Osteoblast (primary cell): ENCODE measurements at regions not wholly inside any gene's neighbourhood (a gene's known extent, or its start where the extent isn't known, plus 50 kb on each side); places are given as distances from the start of the nearest gene placed in this dataset.

Experiments used
- DNase-seq: peaks from one replicate; pipeline ENCODE4 v3.0.0; 2011; ENCODE audit warnings: low spot score, mixed read lengths; ENCODE audit not compliant: insufficient read length; ENCODE audit errors: missing footprints
- H2AFZ ChIP-seq: 2 replicates; pipeline ENCODE4 v1.6.0; 2011; ENCODE audit warnings: mild to moderate bottlenecking, low read length
- H3K27ac ChIP-seq: 2 replicates; pipeline ENCODE4 v1.5.1; 2011; ENCODE audit warnings: mild to moderate bottlenecking, low read depth, low read length, moderate library complexity
- H3K27me3 ChIP-seq: 2 replicates; pipeline ENCODE4 v1.6.0; 2012; ENCODE audit warnings: mild to moderate bottlenecking, control low read depth, inconsistent platforms, low read length, moderate library complexity; ENCODE audit not compliant: insufficient read depth
- H3K36me3 ChIP-seq: 2 replicates; pipeline ENCODE4 v1.5.1; 2011; ENCODE audit warnings: mild to moderate bottlenecking, low read length, control low read depth, moderate library complexity; ENCODE audit not compliant: insufficient read depth
- H3K4me1 ChIP-seq: 2 replicates; pipeline ENCODE4 v1.5.1; 2011; ENCODE audit warnings: mild to moderate bottlenecking, low read length, control low read depth, moderate library complexity; ENCODE audit not compliant: insufficient read depth
- H3K4me2 ChIP-seq: 2 replicates; pipeline ENCODE4 v1.6.0; 2011; ENCODE audit warnings: mild to moderate bottlenecking, low read length; ENCODE audit not compliant: insufficient read depth
- H3K4me3 ChIP-seq: fragments of 200-600 bp; sonication (generic); 3 replicates; pipeline ENCODE4 v1.5.1; 2012; ENCODE audit warnings: mild to moderate bottlenecking, low read length, inconsistent platforms; ENCODE audit not compliant: insufficient read depth
- H3K79me2 ChIP-seq: 2 replicates; pipeline ENCODE4 v1.6.0; 2012; ENCODE audit warnings: mild to moderate bottlenecking, low read length, control low read depth, inconsistent platforms; ENCODE audit not compliant: insufficient read depth
- H3K9me3 ChIP-seq: 2 replicates; pipeline ENCODE4 v1.5.1; 2011; ENCODE audit warnings: low read depth, low read length, control low read depth
- H4K20me1 ChIP-seq: 2 replicates; pipeline ENCODE4 v1.6.0; 2012; ENCODE audit warnings: mild to moderate bottlenecking, low read length, control low read depth; ENCODE audit not compliant: insufficient read depth
- TF ChIP-seq, protein P1 (sequence below): IDR thresholded peaks from 2 replicates; pipeline ENCODE4 v1.5.1; 2011; ENCODE audit warnings: mild to moderate bottlenecking, low read depth, low read length, moderate library complexity; ENCODE audit errors: extremely low read depth

DNA sequence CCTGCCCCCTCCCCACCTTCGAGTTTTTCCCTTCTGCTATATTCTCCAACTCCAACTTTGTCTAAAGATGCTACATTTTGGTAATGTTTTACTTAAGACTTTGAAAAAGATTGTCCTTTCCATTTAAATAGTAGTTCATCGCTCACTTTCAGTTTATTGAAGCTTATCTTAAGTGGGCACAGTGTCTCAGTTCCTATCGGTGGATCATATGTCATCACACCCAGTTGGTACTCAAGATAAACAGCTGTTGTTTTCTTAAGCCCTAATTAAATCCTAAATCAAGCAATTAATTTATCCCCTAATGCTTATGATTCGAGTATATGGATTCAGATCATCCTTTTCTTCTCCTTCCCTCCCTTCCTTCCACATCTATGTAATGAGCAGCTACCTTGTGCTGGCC, 210.7 kb downstream of the TLE3 start:
- Histone ChIP-seq H3K4me3 (no peak overlapping the region), H3K79me2 (no peaks in the 10 kb centered on the region), H3K4me1 (no peaks in the 10 kb centered on the region), H3K4me2 (no peak overlapping the region), H3K27me3 (peaks cover 47% of the 10 kb centered on the region), H2AFZ (no peak overlapping the region), H3K9me3 (peaks cover 2% of the 10 kb centered on the region), H4K20me1 (no peaks in the 10 kb centered on the region), H3K27ac (no peak overlapping the region), H3K36me3 (no peaks in the 10 kb centered on the region)
- no peak for DNase-seq
- TF ChIP-seq, protein P1, sequence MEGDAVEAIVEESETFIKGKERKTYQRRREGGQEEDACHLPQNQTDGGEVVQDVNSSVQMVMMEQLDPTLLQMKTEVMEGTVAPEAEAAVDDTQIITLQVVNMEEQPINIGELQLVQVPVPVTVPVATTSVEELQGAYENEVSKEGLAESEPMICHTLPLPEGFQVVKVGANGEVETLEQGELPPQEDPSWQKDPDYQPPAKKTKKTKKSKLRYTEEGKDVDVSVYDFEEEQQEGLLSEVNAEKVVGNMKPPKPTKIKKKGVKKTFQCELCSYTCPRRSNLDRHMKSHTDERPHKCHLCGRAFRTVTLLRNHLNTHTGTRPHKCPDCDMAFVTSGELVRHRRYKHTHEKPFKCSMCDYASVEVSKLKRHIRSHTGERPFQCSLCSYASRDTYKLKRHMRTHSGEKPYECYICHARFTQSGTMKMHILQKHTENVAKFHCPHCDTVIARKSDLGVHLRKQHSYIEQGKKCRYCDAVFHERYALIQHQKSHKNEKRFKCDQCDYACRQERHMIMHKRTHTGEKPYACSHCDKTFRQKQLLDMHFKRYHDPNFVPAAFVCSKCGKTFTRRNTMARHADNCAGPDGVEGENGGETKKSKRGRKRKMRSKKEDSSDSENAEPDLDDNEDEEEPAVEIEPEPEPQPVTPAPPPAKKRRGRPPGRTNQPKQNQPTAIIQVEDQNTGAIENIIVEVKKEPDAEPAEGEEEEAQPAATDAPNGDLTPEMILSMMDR: no peak

DNA sequence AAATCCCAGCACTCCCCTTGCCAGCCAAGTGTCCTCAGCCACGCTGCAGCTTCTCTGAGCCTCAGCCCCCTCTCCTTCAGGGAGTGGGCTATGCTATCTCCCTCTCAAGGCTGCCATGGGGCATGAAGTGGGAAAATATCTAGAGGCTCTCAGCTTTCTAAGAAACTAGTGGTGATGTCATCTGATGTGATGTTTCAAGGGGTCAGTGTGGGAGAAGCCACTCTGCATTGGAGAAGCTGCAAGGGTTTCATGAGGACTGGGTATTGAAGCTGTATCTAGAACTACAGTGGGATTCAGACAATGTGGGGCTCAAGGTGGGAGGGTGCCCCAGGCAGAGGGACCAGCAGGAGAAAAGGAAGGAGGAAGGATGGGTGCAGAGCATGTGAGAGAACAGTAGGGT, 210.2 kb downstream of the TLE3 start:
- no peak overlapping the region for H3K4me2 ChIP-seq
- no peak overlapping the region for H2AFZ ChIP-seq
- DNase-seq: no peak
- no peaks in the 10 kb centered on the region for H3K36me3 ChIP-seq
- H3K79me2 ChIP-seq: no peaks in the 10 kb centered on the region
- peaks cover 2% of the 10 kb centered on the region for H3K9me3 ChIP-seq
- H3K4me1 ChIP-seq: no peaks in the 10 kb centered on the region
- H3K4me3 ChIP-seq: no peak overlapping the region
- H3K27me3 ChIP-seq: peaks cover 47% of the 10 kb centered on the region
- no peak overlapping the region for H3K27ac ChIP-seq
- no peaks in the 10 kb centered on the region for H4K20me1 ChIP-seq
- TF ChIP-seq, protein P1: no peak

DNA sequence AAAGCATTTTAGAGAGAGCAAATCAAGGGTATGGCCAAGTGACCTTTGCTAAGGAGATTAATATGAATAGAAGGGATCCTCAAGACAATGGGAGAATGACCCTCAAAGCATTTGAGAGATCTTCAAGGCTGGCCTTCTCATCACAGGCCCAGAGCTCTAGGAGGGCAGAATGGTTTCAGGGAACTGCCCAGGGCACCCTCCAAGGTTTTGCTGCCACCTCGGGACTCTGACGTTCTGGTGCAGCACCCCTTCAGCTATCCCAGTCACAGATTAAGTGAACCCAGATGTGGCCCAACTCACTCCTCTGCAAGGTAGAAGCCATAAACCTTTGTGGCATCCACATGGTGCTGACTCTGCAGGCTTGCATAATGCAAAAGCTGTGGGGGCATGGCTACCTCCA, 209.3 kb downstream of the TLE3 start:
- H3K36me3 ChIP-seq: no peaks in the 10 kb centered on the region
- no peaks in the 10 kb centered on the region for H4K20me1 ChIP-seq
- H3K27ac ChIP-seq: no peak overlapping the region
- H3K4me3 ChIP-seq: no peak overlapping the region
- H3K27me3 ChIP-seq: peaks cover 48% of the 10 kb centered on the region
- no peak overlapping the region for H3K4me2 ChIP-seq
- H3K79me2 ChIP-seq: no peaks in the 10 kb centered on the region
- no peak overlapping the region for H2AFZ ChIP-seq
- TF ChIP-seq, protein P1: no peak
- H3K4me1 ChIP-seq: no peaks in the 10 kb centered on the region
- no peaks in the 10 kb centered on the region for H3K9me3 ChIP-seq
- DNase-seq: no peak

DNA sequence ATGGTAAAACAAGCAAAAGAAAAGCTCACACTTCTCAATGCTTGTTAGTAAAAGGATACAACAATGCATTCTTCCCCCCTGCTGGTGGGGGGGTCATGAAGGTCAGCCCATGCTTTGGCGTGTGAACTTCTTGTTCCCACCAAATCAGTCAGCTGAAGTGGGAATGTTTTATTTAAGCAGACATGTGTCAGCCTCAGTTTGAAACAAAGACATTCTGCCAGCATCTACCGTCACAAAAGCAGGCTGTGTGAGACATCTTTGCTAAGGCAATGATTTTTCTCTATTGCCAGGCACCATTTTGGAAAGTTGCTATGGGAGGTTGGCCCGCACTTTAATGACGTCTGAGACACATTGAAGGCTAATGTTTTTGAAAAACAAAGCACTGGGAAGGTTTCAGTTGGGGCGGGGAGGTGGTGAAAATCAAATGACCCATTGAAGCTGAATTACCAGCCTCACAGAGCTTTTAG, 206.6 kb downstream of the TLE3 start:
- H4K20me1 ChIP-seq: no peaks in the 10 kb centered on the region
- no peak for DNase-seq
- TF ChIP-seq, protein P1: no peak
- no peaks in the 10 kb centered on the region for H3K36me3 ChIP-seq
- H3K27me3 ChIP-seq: peaks cover 53% of the 10 kb centered on the region
- H2AFZ ChIP-seq: no peak overlapping the region
- H3K4me1 ChIP-seq: no peaks in the 10 kb centered on the region
- no peak overlapping the region for H3K4me2 ChIP-seq
- H3K79me2 ChIP-seq: no peaks in the 10 kb centered on the region
- H3K4me3 ChIP-seq: no peak overlapping the region
- no peaks in the 10 kb centered on the region for H3K9me3 ChIP-seq
- H3K27ac ChIP-seq: no peak overlapping the region
